HL-60 (cell line): ENCODE measurements at regions not wholly inside any gene's neighbourhood (a gene's known extent, or its start where the extent isn't known, plus 50 kb on each side); places are given as distances from the start of the nearest gene placed in this dataset.

Experiments
- POLR2AphosphoS5 ChIP-seq: IDR thresholded peaks from 2 replicates; pipeline ENCODE4 v1.6.1; 2012; ENCODE audit warnings: low read depth
- SPI1 ChIP-seq: IDR thresholded peaks from 2 replicates; pipeline ENCODE4 v1.6.1; 2012; ENCODE audit warnings: low read depth, mild to moderate bottlenecking, borderline replicate concordance
- TF ChIP-seq, protein P1 (sequence below): IDR thresholded peaks from one replicate; pipeline ENCODE4 v1.5.1; 2011; ENCODE audit warnings: low read length, control low read depth, inconsistent platforms; ENCODE audit not compliant: insufficient read depth

DNA sequence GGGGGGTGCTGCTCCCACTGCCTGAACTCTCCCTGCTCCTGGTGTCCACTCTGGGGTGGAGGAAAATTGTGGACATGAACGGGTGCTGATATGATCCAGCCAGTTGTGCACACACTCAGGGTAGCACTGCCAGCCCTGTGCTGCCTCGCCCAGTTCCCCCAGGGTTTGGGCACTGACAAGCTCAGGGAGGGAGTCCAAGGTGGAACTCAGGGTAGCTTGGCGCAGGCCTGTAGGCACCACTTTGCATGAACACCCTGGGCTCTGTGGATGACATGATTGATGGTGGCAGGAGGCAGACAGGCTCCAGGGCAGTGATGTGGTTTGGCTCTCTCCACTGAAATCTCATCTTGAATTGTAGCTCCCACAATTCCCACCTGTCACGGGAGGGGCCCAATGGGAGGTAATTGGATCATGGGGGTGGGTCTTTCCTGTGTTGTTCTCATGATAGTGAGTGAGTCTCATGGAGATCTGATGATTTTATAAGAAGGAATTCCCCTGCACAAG, 572.0 kb upstream of the PABPC4L start:
- TF ChIP-seq, protein P1, sequence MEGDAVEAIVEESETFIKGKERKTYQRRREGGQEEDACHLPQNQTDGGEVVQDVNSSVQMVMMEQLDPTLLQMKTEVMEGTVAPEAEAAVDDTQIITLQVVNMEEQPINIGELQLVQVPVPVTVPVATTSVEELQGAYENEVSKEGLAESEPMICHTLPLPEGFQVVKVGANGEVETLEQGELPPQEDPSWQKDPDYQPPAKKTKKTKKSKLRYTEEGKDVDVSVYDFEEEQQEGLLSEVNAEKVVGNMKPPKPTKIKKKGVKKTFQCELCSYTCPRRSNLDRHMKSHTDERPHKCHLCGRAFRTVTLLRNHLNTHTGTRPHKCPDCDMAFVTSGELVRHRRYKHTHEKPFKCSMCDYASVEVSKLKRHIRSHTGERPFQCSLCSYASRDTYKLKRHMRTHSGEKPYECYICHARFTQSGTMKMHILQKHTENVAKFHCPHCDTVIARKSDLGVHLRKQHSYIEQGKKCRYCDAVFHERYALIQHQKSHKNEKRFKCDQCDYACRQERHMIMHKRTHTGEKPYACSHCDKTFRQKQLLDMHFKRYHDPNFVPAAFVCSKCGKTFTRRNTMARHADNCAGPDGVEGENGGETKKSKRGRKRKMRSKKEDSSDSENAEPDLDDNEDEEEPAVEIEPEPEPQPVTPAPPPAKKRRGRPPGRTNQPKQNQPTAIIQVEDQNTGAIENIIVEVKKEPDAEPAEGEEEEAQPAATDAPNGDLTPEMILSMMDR: no peak
- TF ChIP-seq SPI1 (no peak), POLR2AphosphoS5 (no peak)
